Mammary epithelial cell (primary cell): ENCODE measurements at regions not wholly inside any gene's neighbourhood (a gene's known extent, or its start where the extent isn't known, plus 50 kb on each side); places are given as distances from the start of the nearest gene placed in this dataset.

ENCODE experiments used
- CTCF ChIP-seq, 2 donors: IDR thresholded peaks in 1 of 2; conservative IDR thresholded peaks in 1 of 2; 2 replicates each; pipeline ENCODE4 v1.5.1; 2011 to 2012; ENCODE audit warnings: inconsistent platforms in 2 of 2, low read length in 2 of 2, mild to moderate bottlenecking in 2 of 2, control low read depth in 1 of 2, low read depth in 1 of 2; ENCODE audit not compliant: insufficient read depth in 1 of 2; ENCODE audit errors: extremely low read depth in 1 of 2
- EZH2 ChIP-seq: IDR thresholded peaks from 2 replicates; pipeline ENCODE4 v1.6.1; 2012; ENCODE audit warnings: low read length, inconsistent platforms, borderline replicate concordance

- TF ChIP-seq EZH2: no peak
- no peak for TF ChIP-seq CTCF (conservative IDR thresholded peaks at IDR 0.05 in 1 of 2, IDR thresholded peaks at IDR 0.05 in 1 of 2; ENCODE audit: extremely low read depth in 1 of 2, insufficient read depth in 1 of 2, low read depth in 1 of 2, low read length in 2 of 2)
Measured at GRCh38 chr12:13769966-13770365, 211.4 kb downstream of the GRIN2B start.
